ENCODE measurements at regions not wholly inside any gene's neighbourhood (a gene's known extent, or its start where the extent isn't known, plus 50 kb on each side); places are given as distances from the start of the nearest gene placed in this dataset.

- ChIA-PET CTCF (no interaction called here), POLR2A (ENCODE audit: unreplicated experiment) (no interaction called here)
- Histone ChIP-seq H2AFZ (replicated peaks; ENCODE audit: low read length, poor library complexity) (no peak overlapping the region), H3K4me3 (ENCODE audit: insufficient read depth, low read depth, low read length) (no peak overlapping the region), H2BK120ac (ENCODE audit: low read depth, low read length) (no peak overlapping the region), H4K8ac (ENCODE audit: low read depth in 2 of 2, low read length in 2 of 2) (no peak overlapping the region), H2AK5ac (ENCODE audit: low read depth, low read length) (no peak overlapping the region), H3K23ac (ENCODE audit: low read depth, low read length) (no peak overlapping the region), H4K20me1 (ENCODE audit: insufficient read depth, low read length) (no peaks in the 10 kb centered on the region), H3K18ac (ENCODE audit: low read depth, low read length) (no peak overlapping the region), H2AK9ac (replicated peaks; ENCODE audit: low read depth, low read length, poor library complexity) (no peak overlapping the region), H3K4ac (ENCODE audit: low read depth, low read length) (no peak overlapping the region), H3K9me3 (ENCODE audit: control insufficient read depth, insufficient read depth, low read length) (no peaks in the 10 kb centered on the region), H3K9ac (ENCODE audit: low read depth, low read length) (no peak overlapping the region), H2BK5ac (ENCODE audit: low read depth, low read length, poor library complexity, severe bottlenecking) (no peak overlapping the region), H3K56ac (ENCODE audit: extremely low read depth, insufficient read depth, low read length) (no peak overlapping the region), H3K36me3 (ENCODE audit: control insufficient read depth, insufficient read depth, low read length) (no peaks in the 10 kb centered on the region), H3K9me1 (ENCODE audit: insufficient read depth, low read length) (no peaks in the 10 kb centered on the region), H3K4me2 (ENCODE audit: low read depth, low read length) (no peak overlapping the region), H4K5ac (ENCODE audit: low read depth, low read length) (no peak overlapping the region), H3K4me1 (ENCODE audit: control insufficient read depth, insufficient read depth, low read length) (no peaks in the 10 kb centered on the region), H2BK15ac (ENCODE audit: low read depth, low read length) (no peak overlapping the region), H4K91ac (ENCODE audit: insufficient read depth, low read depth, low read length) (no peak overlapping the region), H3K27ac (ENCODE audit: insufficient read depth, low read length) (no peak overlapping the region), H2BK20ac (ENCODE audit: low read depth, low read length) (no peak overlapping the region), H3K27me3 (ENCODE audit: control insufficient read depth, insufficient read depth, low read length) (no peaks in the 10 kb centered on the region), H3K79me1 (ENCODE audit: low read depth in 1 of 2, low read length in 2 of 2) (no peaks in the 10 kb centered on the region), H3K14ac (replicated peaks; ENCODE audit: low read depth, low read length) (no peak overlapping the region)
- intact Hi-C loops (cut with micrococcal nuclease): no loop called here
- WGBS, 2 experiments (ENCODE audit: extremely low coverage in 2 of 2, insufficient read length in 1 of 2): 80% methylated on average over 1 of the region's 5 CpGs; no CpG with 5 or more reads in 1 of the 2 experiments
- in situ Hi-C loops (cut with MboI; ENCODE audit: low sequenced_read_pairs): no loop called here
- dilution Hi-C loops (cut with HindIII; ENCODE audit: low sequenced_read_pairs, unreplicated experiment): no loop called here
- BruUV-seq (replicated peaks): no TSS peak
- TF ChIP-seq RFX5 (IDR thresholded peaks at IDR 0.05; ENCODE audit: low read depth, low read length) (no peak), NFE2L2 (IDR thresholded peaks at IDR 0.05; ENCODE audit: low read depth, low read length) (no peak), MXI1 (IDR thresholded peaks at IDR 0.05; ENCODE audit: borderline replicate concordance, low read depth, low read length) (no peak), CEBPB (IDR thresholded peaks at IDR 0.05; ENCODE audit: low read depth, low read length) (no peak), CHD1 (IDR thresholded peaks at IDR 0.05; ENCODE audit: low read depth, low read length) (no peak), RCOR1 (IDR thresholded peaks at IDR 0.05; ENCODE audit: insufficient replicate concordance, low read length) (no peak), USF2 (IDR thresholded peaks at IDR 0.05; ENCODE audit: low read depth, low read length) (no peak), CTCF (conservative IDR thresholded peaks at IDR 0.05; ENCODE audit: low read depth, low read length) (no peak), FOS (IDR thresholded peaks at IDR 0.05; ENCODE audit: low read depth, low read length) (no peak), BHLHE40 (IDR thresholded peaks at IDR 0.05; ENCODE audit: low read depth, low read length) (no peak)
- DNase-seq (peak; percentile 17), ATAC-seq (ENCODE audit: low read depth) (no peak)
These were observed 194.5 kb upstream of the GAP43 start for GRCh38 chr3:115428841-115429240.
